ENCODE measurements at regions not wholly inside any gene's neighbourhood (a gene's known extent, or its start where the extent isn't known, plus 50 kb on each side); places are given as distances from the start of the nearest gene placed in this dataset.

DNA sequence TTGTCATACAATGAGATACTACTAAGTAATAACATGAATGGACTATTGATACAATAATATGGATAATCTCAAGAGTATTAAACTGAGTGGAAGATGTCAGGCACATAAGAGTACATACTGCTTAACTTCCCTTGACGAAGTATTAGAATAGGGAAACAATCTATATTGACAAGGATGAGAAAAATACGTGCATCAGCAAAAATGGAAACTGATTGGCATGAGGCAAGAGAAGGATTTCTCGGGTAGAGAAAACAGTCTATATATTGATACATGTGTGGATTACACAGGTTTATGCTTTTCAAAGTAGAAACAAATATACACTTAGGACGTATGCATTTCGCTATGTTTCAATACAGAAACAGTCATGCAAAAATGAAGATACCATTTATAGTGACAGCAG lies 57.4 kb downstream of the PRR20E start:
- FAIRE-seq, result no peak

DNA sequence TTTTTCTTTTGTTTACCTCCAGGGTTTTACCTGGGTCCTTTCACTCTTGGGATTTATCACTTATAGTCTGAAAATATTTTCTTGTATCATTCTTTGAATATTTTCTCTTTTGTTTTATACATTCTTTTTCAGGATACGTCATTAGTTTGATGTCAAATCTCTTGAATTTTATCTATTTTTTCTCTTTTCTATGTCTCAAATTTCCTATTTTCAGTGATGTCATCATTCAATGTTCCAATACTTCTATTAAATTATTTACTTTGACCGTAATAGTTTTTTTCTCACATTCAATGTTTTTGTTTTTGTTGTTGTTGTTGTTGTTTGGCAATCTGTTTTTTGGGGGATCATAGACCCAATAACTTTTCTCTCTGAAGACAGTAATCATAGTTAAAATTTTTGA lies 83.5 kb downstream of the PRR20E start:
- FAIRE-seq, result no peak

DNA sequence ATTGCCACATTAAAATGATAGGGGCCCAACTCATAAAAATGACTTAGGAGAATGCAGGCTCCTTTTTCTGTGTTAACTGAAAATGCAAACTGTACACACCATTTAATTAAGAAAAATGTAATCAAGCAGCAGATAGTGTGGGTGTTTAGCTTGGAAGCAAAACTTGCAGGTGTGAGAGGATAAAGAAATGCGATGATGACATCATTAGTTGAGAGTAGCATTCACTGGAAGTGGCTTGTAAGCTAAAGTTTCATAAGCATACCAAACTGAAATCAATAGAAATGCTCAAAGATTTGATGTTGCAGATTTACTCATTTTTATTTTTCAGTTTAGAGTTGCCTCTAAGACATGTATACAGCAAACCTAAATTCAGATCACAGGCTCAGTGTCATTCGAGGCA lies 86.6 kb downstream of the PRR20E start:
- no peak for FAIRE-seq

DNA sequence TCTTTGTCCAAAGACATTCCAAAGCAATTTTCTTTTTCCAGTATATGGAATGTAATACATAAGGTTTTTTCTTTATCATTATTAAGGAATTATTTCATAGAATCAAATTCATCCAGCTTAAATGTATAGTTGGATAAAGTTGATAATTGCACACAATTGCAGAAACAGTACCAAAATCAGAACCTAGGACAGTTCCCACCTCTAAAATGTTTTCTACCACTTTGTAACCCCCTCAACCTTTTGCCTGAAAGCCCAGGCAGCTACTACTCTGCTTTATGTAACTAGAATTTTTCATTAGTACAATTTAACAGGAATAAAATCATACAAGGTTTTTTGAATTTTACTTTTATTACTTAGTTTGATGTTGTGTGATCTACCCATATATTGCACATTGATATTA lies 98.0 kb downstream of the PRR20E start:
- no peak for FAIRE-seq

DNA sequence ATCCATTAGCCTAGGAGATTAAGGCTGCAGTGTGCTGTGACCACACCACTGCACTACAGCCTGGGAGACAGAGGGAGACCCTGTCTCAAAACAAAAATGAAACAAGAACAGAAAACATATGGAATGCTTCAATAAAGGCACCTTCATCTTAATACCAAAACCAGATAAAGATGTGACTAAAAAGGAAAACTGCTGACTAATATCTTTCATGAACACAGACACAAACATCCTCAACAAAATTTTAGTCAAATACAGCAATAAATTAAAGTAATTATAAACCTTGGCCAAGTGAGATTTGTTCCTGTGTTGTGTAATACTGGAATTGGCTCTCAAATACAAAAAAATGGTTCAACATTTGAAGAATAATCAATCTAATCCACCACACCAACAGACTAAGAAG lies 103.5 kb downstream of the PRR20E start:
- no peak for FAIRE-seq

GRCh38 chr13:57286511-57287098 lies 119.6 kb downstream of the PRR20E start:
- no peak for FAIRE-seq

DNA sequence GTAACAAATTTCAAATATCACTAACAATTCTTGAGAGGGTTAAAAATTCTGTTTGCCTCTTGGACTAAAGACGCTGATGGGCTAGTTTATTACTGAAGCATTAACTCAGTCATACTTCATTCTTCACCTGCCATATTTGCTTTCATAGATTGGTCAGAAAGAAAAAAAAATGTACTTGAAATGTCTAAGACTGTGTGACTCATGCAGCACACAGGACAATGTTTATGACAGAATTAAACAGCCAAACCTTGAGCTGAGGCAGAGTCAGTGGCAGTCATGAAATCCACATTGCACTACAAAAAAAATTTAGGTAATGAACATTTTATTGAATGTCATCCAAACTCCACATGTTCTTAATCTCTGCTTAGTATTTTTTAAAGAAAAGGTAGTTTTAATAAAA lies 135.6 kb downstream of the PRR20E start:
- FAIRE-seq, result no peak

DNA sequence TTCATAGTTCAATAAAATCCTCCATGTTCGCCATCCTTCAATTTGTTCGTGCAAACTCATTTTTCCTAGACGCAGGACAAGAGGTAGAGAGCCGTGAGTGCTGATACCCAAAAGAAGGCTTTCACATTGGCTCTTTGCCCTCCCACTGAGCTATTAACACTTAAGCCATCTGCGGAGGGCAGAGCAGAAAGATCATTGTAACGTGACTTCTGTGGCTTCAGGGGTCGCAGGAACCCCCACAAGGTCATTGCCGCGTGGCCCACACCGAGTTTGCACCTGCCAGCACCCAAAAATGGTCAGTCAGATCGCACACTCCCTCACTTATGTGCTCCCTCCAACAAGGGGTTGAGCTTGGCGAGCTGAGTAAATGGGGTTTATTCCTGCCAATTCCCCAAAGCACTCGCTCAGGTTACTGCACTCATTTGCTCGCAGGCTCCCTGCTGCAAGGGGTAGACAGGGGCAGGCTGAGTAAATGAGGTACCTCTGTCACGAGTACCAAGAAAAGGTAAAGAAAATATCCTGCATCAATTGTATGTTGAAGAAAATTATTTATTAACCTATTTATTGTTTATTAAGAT lies 144.1 kb downstream of the PRR20E start:
- FAIRE-seq, result no peak

- FAIRE-seq, result no peak
Observed at GRCh38 chr13:57314897-57315520, 148.0 kb downstream of the PRR20E start.

- no peak for FAIRE-seq
Observed at GRCh38 chr13:57326532-57326931, 159.5 kb downstream of the PRR20E start.

- FAIRE-seq, result no peak
Observed at GRCh38 chr13:57340878-57341277, 173.9 kb downstream of the PRR20E start.

DNA sequence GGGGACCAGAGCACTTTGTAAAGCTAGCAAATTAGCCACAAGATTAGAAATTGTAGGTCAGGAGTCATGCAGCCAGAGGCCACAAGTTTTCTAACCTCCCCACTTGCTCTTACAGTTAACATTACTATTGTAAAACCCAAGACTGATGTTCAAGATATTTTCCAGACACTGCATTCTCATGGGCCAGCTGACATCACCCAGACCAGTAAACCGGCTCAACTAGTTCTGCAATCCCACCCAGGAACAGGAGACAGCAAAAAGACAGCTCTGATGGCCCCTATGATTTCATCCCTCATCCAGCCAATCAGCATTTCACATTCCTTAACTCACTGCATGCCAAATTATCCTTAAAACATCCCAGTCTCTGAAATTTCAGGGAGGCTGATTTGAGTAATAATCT lies 178.5 kb downstream of the PRR20E start:
- FAIRE-seq, result no peak

DNA sequence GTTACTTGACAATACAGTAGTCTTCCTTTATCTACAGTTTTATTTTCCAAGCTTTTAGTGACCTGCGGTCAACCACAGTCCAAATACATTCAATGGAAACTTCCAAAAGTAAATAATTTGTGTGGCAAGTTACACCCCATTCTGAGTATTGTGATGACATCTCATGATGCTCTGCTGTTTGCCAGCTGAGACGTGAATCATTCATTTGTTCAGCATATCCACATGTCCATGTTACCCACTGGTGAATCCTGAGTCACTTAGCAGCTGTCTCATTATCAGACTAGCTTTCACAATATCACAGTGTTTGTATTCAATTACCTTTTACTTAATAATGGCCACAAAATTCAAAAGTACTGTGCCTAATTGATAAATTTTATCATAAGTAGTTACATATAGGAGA lies 179.8 kb downstream of the PRR20E start:
- no peak for FAIRE-seq

- FAIRE-seq, result no peak
Observed at GRCh38 chr13:57352114-57352513, 185.1 kb downstream of the PRR20E start.

- no peak for FAIRE-seq
Observed at GRCh38 chr13:57353831-57354230, 186.8 kb downstream of the PRR20E start.

DNA sequence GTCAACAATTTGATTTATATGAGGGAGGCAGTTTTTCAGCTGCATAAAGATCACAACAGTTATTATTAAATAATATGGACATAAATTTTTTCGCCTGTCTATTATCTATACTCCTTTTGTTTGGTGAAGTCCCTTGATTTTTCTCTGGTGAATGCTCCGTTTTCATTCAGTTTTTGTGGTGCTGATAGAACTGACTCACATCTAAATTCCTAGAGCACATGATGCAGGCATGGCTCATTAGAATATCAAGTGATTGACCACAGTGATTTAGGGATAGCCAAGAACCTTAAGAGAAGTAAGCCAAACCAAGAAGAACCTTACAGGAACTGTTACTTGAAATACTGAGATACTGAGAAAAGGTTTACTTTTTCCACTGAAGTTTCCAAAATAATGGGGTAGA lies 208.9 kb downstream of the PRR20E start:
- FAIRE-seq, result no peak

DNA sequence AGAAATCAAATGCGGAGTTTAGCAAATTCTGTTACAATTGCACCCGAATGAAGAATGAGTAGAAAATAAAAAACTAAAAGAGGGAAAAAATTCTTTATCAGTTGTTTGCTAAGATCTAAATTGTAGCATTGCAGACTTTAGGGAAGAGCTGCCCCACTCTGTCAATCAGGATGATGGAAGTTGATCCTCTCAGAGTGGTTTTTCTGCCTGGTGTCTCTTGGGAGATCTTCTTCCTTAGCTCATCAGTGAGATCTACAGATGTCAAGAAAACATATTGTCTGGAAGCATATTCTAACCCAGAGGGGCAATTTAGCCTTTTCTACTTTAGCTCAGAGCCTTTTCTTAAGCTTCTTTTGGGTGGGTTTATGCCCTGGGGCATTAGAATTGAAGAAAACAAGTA lies 223.2 kb upstream of the PCDH17 start:
- no peak for FAIRE-seq

DNA sequence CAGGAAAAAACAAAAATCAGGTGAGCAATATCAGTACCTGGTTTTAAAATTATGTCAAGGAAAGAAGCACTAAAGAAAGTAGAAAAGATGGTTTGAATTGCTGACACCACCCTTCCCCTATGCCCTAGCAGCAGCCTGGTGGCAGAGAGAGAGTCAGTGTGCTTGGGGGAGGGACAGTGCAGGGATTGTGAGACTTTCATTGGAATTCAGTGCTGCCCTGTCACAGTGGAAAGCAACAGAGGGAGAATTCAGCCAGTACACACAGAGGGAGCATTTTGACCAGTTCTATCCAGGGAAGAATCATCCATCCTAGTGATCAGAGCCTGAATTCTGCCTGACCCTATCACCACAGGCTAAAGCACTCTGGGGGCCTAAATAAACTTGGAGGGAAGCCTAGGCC lies 222.4 kb upstream of the PCDH17 start:
- no peak for FAIRE-seq

- FAIRE-seq, result no peak
Observed at GRCh38 chr13:57409656-57410055, 221.9 kb upstream of the PCDH17 start.

GRCh38 chr13:57418067-57418677 lies 213.4 kb upstream of the PCDH17 start:
- FAIRE-seq, result no peak

GRCh38 chr13:57424379-57424778 lies 207.2 kb upstream of the PCDH17 start:
- FAIRE-seq, result no peak

DNA sequence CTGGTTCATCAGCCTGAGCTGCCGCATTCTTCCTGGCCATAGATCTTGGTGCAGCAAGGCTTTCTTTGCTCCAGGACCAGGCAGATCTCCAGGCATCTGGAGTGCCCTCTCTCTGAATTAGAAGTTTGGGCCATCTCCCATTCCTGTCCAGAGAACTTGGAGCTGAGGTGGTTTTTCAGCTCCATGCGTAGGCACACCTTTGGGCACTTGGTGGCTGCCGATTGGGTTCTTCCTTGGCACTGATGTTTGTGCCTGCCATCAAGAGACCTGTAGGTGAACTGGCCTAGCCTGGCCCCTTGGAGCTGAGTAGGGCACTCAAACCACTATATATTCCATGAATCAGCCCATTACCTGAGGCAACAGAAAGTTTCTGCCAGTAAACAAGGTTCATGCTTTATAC lies 206.0 kb upstream of the PCDH17 start:
- no peak for FAIRE-seq

DNA sequence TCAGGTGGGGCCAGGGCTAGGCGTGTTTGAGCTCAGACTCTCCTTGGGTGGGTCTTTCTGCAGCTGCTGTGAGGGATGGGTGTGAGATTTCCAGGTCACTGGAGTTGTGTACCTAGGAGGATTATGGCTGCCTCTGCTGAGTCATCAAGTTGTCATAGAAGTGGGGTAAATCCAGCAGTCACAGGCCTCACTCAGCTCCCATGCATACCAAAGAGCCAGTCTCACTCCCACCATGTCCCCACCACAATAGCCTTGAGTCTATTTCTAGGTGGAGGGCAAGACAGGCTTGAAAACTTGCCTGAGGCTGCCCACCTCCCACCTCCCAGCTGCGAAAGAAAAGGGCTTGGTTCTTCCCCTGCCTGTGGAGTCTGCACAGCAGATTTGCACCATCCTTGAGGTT lies 194.0 kb upstream of the PCDH17 start:
- no peak for FAIRE-seq

- FAIRE-seq, result no peak
Observed at GRCh38 chr13:57438072-57438471, 193.5 kb upstream of the PCDH17 start.

- no peak for FAIRE-seq
Observed at GRCh38 chr13:57443494-57443893, 188.1 kb upstream of the PCDH17 start.
